ENCODE measurements at regions not wholly inside any gene's neighbourhood (a gene's known extent, or its start where the extent isn't known, plus 50 kb on each side); places are given as distances from the start of the nearest gene placed in this dataset.

DNA sequence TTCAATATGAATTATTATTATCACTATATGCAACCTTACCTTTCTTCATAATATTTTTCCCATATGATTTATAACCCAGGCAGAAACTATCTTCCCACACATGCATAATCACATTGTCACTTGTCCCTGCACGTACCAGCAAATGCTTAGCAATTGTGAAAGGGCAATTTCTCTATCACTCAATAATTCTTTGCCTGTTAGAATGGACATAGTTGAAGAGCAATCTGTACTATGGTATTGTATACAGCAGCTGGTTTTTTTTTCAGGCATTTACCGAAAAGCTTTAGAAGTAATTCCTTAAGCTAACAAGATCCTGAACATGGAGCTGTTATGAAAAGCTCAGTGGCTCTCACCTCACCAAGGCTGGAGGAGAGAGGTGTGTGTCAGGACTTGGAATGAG lies 999.5 kb downstream of the TUSC7 start:
- no peak overlapping the region for H3K27ac Mint-ChIP-seq (ENCODE audit: unreplicated experiment)
- no peaks in the 10 kb centered on the region for H3K36me3 Mint-ChIP-seq (ENCODE audit: low read depth, unreplicated experiment)
- Histone ChIP-seq H3K36me3 (ENCODE audit: insufficient read depth, low read length) (no peaks in the 10 kb centered on the region), H3K9ac (ENCODE audit: low read length) (no peak overlapping the region), H3K4me3 (ENCODE audit: insufficient read depth, low read depth, low read length) (no peak overlapping the region), H3K27me3 (ENCODE audit: insufficient read depth, low read length) (no peaks in the 10 kb centered on the region), H3K4me1 (ENCODE audit: insufficient read depth, low read length) (peaks cover 6% of the 10 kb centered on the region), H3K27ac (ENCODE audit: low read depth, low read length) (no peak overlapping the region), H3K79me2 (ENCODE audit: insufficient read depth, low read length) (no peaks in the 10 kb centered on the region), H3K4me2 (ENCODE audit: low read length) (no peak overlapping the region), H4K20me1 (ENCODE audit: insufficient read depth, low read length) (no peaks in the 10 kb centered on the region), H3K9me3 (ENCODE audit: insufficient read depth, low read depth, low read length) (no peaks in the 10 kb centered on the region), H2AFZ (ENCODE audit: low read depth, low read length) (no peak overlapping the region)
- peaks cover 10% of the 10 kb centered on the region for H3K4me1 Mint-ChIP-seq (ENCODE audit: low read depth, unreplicated experiment)
- TF ChIP-seq, protein P1, sequence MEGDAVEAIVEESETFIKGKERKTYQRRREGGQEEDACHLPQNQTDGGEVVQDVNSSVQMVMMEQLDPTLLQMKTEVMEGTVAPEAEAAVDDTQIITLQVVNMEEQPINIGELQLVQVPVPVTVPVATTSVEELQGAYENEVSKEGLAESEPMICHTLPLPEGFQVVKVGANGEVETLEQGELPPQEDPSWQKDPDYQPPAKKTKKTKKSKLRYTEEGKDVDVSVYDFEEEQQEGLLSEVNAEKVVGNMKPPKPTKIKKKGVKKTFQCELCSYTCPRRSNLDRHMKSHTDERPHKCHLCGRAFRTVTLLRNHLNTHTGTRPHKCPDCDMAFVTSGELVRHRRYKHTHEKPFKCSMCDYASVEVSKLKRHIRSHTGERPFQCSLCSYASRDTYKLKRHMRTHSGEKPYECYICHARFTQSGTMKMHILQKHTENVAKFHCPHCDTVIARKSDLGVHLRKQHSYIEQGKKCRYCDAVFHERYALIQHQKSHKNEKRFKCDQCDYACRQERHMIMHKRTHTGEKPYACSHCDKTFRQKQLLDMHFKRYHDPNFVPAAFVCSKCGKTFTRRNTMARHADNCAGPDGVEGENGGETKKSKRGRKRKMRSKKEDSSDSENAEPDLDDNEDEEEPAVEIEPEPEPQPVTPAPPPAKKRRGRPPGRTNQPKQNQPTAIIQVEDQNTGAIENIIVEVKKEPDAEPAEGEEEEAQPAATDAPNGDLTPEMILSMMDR (IDR thresholded peaks at IDR 0.05; ENCODE audit: insufficient read depth, low read depth, low read length) = no peak
- no peaks in the 10 kb centered on the region for H3K9me3 Mint-ChIP-seq (ENCODE audit: unreplicated experiment)
- FAIRE-seq (no peak), DNase-seq (ENCODE audit: low read depth) (no peak)
- no peak overlapping the region for H3K4me3 Mint-ChIP-seq (ENCODE audit: unreplicated experiment)
- no peaks in the 10 kb centered on the region for H3K27me3 Mint-ChIP-seq (ENCODE audit: low read depth, unreplicated experiment)

DNA sequence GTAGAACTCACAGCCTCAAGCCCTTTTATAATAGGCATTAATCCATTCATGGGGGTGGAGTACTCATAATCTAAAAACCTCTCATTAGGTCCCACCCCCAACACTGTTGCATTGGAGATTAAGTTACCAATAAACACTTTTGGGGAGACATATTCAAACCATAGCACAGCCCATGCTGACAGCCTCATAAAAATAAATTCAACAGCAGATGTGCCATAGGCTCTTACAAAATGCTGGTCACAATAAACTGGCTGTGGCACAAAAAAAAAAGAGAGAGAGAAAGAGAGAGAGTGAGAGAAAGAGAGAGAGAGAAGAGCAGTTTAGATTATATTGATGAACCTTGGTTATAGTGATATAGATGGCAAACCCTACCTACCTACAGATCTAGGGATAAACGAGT lies 1000.9 kb downstream of the TUSC7 start:
- FAIRE-seq (no peak), DNase-seq (ENCODE audit: low read depth) (no peak)
- Mint-ChIP-seq H3K27me3 (ENCODE audit: low read depth, unreplicated experiment) (no peaks in the 10 kb centered on the region), H3K4me1 (ENCODE audit: low read depth, unreplicated experiment) (peaks cover 9% of the 10 kb centered on the region), H3K4me3 (ENCODE audit: unreplicated experiment) (no peak overlapping the region), H3K9me3 (ENCODE audit: unreplicated experiment) (no peaks in the 10 kb centered on the region), H3K27ac (ENCODE audit: unreplicated experiment) (no peak overlapping the region), H3K36me3 (ENCODE audit: low read depth, unreplicated experiment) (no peaks in the 10 kb centered on the region)
- TF ChIP-seq, protein P1 (IDR thresholded peaks at IDR 0.05; ENCODE audit: insufficient read depth, low read depth, low read length) = no peak
- no peak for TF ChIP-seq EZH2 (IDR thresholded peaks at IDR 0.05; ENCODE audit: insufficient read depth, low read length)
- Histone ChIP-seq H2AFZ (ENCODE audit: low read depth, low read length) (no peak overlapping the region), H3K4me2 (ENCODE audit: low read length) (no peak overlapping the region), H3K4me1 (ENCODE audit: insufficient read depth, low read length) (peaks cover 6% of the 10 kb centered on the region), H3K27me3 (ENCODE audit: insufficient read depth, low read length) (no peaks in the 10 kb centered on the region), H3K9ac (ENCODE audit: low read length) (no peak overlapping the region), H3K36me3 (ENCODE audit: insufficient read depth, low read length) (no peaks in the 10 kb centered on the region), H4K20me1 (ENCODE audit: insufficient read depth, low read length) (no peaks in the 10 kb centered on the region), H3K9me3 (ENCODE audit: insufficient read depth, low read depth, low read length) (no peaks in the 10 kb centered on the region), H3K27ac (ENCODE audit: low read depth, low read length) (no peak overlapping the region), H3K4me3 (ENCODE audit: insufficient read depth, low read depth, low read length) (no peak overlapping the region), H3K79me2 (ENCODE audit: insufficient read depth, low read length) (no peaks in the 10 kb centered on the region)

DNA sequence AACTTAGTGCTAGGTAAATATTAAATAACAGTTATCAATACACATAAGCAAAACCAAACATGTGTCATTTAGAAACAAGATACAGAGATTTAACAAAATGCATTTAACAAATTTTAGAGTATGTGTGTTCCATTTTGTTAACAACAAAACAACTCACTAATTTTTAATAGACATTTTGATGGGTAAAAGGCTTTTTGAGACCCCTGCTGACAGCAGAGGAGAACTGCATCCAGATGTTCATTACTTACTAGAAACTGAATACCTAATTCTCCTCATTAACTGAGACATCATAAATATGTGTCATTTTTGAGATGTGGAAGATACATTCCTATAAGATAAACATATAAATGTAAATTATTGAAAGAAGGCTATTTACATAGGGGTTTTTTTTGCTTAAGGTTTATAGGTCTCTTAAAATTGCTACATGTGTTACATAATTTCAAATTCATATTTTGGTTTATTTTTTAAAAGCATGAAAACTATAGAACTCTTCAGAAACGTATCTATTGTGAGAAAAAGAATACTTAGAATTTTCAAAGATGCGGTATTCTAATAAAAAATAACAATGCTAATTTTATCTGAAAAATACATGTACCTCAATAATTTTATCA lies 1009.8 kb downstream of the TUSC7 start:
- Mint-ChIP-seq H3K9me3 (ENCODE audit: unreplicated experiment) (peaks cover 2% of the 10 kb centered on the region), H3K27ac (ENCODE audit: unreplicated experiment) (no peak overlapping the region), H3K27me3 (ENCODE audit: low read depth, unreplicated experiment) (no peaks in the 10 kb centered on the region), H3K4me1 (ENCODE audit: low read depth, unreplicated experiment) (no peaks in the 10 kb centered on the region), H3K4me3 (ENCODE audit: unreplicated experiment) (no peak overlapping the region), H3K36me3 (ENCODE audit: low read depth, unreplicated experiment) (no peaks in the 10 kb centered on the region)
- Histone ChIP-seq H2AFZ (ENCODE audit: low read depth, low read length) (no peak overlapping the region), H3K36me3 (ENCODE audit: insufficient read depth, low read length) (no peaks in the 10 kb centered on the region), H3K4me1 (ENCODE audit: insufficient read depth, low read length) (no peaks in the 10 kb centered on the region), H3K27ac (ENCODE audit: low read depth, low read length) (no peak overlapping the region), H4K20me1 (ENCODE audit: insufficient read depth, low read length) (no peaks in the 10 kb centered on the region), H3K4me3 (ENCODE audit: insufficient read depth, low read depth, low read length) (no peak overlapping the region), H3K9ac (ENCODE audit: low read length) (no peak overlapping the region), H3K79me2 (ENCODE audit: insufficient read depth, low read length) (no peaks in the 10 kb centered on the region), H3K9me3 (ENCODE audit: insufficient read depth, low read depth, low read length) (no peaks in the 10 kb centered on the region), H3K4me2 (ENCODE audit: low read length) (no peak overlapping the region), H3K27me3 (ENCODE audit: insufficient read depth, low read length) (no peaks in the 10 kb centered on the region)
- TF ChIP-seq EZH2 (IDR thresholded peaks at IDR 0.05; ENCODE audit: insufficient read depth, low read length) = no peak
- TF ChIP-seq, protein P1 (IDR thresholded peaks at IDR 0.05; ENCODE audit: insufficient read depth, low read depth, low read length) = peak; percentile 85
- no peak for DNase-seq (ENCODE audit: low read depth)
- peak; percentile 63 for FAIRE-seq

Data from astrocyte (in vitro differentiated cells and primary cell).